Stimulated activated CD4-positive, alpha-beta T cell treated with anti-CD3 and anti-CD28 coated beads, Interleukin-2, amount 100 ng/mL, for 48 hours (primary cell): ENCODE measurements at regions not wholly inside any gene's neighbourhood (a gene's known extent, or its start where the extent isn't known, plus 50 kb on each side); places are given as distances from the start of the nearest gene placed in this dataset.
"Not testable (repeated sequence)": the region's sequence is repeated elsewhere in the genome, so short reads cannot be mapped to it uniquely, and the experiment has no call there.

Experiments
- DNase-seq, 2 donors: peaks; one replicate each; pipeline ENCODE4 v3.0.0-alpha.2; 2020

DNA sequence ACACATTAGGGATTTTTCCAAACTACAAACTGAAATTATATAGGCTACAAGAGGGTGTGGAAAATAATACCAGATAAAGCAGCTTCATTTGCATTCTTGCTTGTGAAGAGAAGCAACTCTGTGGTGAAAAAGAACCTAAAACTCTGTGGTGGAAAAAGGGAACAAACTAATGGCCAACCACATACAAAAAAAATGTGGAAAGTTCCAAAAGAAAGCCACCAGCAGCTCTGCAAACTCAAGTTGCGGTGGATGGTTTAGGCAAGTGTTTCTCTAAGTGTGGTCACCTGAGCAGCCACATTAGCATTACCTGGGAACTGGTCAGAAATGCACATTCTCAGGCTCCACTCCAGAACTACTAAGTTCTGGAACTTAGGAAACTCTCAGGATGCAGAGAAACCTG is 586.4 kb downstream of the ACTL7B start:
- DNase-seq, result no peak

DNA sequence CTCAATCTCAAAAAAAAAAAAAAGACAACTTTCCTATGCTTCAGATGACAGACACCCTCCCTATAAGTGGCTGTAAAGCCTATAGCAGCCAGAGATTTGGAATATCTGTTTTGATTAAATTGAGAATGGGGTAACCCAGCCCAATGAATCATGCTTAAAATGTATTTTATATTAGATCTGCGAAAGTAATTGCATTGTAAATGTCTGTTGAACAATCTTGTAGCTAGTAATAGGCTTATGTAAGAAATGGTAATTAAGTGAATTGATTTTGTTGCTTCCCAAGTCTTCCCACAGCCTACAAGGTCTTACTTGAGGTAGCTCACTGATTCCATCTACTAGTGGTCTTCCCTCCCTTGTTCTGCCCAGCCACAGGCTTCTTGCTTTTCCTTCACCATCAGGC is 590.7 kb downstream of the ACTL7B start:
- no peak for DNase-seq

DNA sequence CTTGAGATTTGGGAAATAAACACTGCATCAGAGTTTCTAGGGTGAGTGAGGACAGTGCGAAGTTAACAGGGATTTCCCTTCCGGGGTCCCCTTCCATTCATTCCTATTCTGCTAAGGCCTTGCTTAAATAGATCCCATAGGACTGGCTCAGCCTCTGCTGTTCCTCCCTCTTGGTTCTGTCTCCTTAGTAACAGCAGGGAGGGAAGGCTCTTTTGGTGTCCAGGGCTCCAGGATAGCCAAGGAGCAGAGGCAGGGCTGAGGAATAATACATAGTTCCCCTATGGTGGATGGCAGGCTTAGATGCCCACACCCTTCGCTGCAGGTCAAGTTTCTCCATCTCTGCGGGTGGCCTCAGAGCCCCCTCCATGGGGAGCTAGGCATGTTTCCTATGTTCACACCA is 591.7 kb downstream of the ACTL7B start:
- no peak for DNase-seq

DNA sequence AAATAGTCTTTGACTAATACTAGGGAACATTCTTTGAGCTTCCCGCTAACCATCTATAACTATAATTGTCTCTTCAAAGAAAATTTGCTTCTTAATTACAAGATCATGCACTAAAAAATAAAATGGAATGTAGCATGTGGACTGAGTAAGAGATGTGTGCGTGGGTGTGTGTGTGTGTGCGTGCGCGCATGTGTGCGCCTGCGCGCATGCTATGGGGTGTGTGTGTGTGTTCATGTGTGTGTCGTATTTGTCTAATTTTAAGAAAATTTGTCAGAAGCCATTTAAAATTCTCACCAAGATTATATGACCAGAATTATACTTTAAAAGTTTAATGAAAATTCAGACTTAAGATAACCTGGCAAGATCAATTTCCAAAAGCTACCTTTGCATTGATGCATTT is 593.0 kb downstream of the ACTL7B start:
- DNase-seq, result no peak

DNA sequence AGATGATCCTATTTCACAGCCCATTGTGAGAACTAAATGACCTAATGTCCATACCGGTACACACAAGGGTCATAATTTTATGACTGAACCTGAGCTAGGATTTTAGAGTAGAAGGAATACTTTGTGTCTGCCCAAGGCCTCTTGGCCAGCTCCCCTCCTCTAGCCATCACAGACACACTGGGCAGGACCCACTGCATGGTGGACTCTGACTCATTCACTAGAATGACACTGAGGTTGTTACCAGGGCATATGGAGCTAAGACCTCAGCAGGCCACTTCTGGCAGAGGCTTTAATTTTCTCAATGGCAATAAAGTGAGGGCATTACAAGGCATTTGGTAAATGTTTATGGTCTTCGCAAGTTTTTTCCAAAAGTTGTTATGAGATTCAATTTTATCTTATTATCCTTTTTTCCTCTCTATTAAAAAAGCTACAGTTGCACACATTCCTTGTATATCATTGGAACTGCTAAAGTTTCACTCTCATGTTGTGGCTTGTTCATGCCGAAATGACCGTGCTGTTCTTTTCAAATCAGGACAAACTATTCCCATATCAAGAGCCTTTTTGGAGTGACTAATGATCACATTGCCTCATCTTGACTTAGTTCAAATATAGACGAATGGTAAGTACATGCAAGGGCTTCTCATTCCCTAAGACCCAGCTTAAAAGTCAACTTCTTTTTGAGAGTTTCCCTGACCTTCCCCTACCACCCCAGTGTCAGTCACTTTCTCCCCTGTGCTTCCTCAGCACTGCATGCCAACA is 595.7 kb downstream of the ACTL7B start:
- DNase-seq, result no peak

DNA sequence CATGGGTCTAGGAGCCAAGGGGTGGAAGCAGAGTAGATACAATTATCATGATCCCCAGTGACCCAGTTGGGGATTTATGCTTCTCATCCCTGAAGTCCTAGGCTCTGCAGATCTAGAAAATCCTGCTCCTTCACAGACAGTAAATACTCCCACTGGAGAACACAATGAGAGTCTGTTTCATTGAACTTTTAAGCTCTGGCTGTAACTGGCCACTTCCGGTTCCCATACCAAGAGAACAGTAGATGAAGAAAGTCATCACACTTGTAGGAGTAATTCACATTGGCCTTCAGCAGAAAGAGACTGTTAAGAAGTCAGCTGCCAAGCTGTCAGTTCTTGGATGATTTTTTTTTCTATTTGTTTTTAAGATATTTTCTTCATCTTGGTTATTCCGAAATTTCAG is 597.1 kb downstream of the ACTL7B start:
- DNase-seq, result no peak

DNA sequence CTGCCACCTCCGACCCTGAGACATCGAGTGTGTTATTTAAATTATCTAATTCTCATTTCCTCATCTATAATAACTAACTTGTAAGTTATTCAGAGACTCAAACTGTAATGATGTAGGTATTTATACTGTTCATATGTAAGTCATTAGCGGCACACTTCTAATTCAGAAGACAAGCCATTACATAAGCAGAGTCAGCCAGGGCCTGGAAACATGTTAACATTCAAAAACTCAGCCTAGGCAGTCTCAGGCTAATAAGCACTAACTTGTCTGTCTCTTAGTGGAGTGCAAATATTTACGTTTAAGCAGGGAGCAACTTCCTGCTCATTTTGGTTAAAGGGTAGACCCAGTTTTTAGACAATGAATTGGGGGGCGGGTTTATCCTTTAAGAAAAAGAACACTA is 598.4 kb downstream of the ACTL7B start:
- no peak for DNase-seq

DNA sequence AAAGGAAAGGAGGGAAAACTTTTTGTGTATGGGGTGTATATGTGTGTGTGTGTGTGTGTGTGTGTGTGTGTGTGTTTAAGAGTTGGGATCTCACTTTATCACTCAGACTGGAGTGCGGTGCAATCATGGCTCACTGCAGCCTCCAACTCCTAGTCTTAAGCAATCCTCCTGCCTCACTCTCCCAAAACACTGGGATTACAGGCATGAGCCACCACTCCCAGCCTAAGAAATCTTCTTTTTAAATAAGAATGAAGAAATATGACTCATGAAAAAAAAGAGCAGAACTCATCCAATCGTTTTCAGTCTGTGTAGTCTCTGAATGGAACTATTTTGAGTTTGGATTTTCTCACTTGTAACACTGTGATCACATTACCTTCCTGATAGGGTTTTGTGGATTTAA is 601.5 kb downstream of the ACTL7B start:
- no peak for DNase-seq

DNA sequence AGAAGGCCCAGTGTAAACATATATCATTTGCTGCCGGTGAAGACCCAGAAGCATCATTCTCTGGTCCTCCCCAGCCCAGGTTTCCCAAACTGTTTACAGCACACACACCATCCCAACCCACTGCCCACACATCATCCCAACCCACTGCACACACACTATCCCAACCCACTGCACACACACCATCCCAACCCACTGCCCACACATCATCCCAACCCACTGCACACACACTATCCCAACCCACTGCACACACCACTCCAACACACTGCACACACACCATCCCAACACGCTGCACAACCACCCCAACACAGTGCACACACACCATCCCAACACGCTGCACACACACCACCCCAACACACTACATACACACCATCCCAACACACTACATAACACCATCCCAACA is 608.4 kb downstream of the ACTL7B start:
- not testable (repeated sequence) for DNase-seq

DNA sequence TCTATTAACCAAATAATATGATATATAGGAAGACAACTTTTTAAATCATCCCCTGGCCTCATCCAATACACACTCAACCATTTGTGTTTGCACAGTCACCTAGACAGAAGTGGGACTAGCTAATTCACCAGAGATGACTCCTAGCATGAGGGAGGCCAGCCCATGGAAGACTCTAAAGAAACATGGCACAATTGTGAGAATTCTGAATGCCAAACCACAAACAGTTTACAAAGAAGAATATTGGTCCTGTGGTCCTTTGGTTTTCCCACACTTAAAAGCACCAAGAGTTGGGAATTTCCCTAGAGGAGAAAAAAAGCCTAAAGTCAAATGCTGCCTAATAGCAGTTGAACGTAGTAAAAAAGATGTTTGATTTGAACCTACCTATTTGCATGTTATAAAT is 609.9 kb downstream of the ACTL7B start:
- DNase-seq, result no peak

DNA sequence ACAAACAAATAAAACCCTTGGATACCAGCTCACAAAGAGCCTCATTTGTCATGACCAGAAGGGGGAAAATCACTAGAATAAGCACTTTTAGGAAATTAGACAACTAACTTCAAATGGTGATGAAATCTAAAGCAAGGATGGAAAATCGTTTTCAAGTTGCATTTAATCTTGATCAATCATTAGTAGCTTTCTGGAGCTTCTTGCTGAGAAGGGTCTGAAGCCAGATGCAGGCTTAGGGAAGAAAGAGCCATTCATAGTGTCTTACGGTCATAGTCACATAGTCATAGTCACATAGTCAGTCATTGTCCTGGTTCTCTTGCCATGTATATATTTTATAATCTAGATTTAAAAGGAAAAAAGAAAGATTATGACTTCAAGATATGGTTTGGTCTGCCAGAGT is 610.5 kb downstream of the ACTL7B start:
- DNase-seq, result no peak

DNA sequence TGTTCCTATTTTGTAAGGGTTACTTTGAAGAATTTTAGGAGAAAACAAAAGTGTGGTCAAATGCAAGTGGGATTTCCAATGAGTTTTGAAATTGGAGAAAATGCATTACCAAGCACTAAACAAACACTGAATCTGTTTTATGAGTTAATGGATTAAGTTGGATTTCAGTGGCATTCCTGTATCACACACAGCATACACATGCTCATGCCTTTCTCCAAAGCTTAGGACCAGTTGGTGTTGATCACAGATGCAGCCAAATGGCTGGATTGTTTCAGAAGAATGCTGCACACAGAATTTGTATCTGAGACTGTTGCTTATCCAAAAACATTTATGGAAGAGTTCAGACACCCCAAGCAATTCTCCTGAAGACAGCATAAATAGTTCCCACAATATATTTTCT is 611.1 kb downstream of the ACTL7B start:
- no peak for DNase-seq

DNA sequence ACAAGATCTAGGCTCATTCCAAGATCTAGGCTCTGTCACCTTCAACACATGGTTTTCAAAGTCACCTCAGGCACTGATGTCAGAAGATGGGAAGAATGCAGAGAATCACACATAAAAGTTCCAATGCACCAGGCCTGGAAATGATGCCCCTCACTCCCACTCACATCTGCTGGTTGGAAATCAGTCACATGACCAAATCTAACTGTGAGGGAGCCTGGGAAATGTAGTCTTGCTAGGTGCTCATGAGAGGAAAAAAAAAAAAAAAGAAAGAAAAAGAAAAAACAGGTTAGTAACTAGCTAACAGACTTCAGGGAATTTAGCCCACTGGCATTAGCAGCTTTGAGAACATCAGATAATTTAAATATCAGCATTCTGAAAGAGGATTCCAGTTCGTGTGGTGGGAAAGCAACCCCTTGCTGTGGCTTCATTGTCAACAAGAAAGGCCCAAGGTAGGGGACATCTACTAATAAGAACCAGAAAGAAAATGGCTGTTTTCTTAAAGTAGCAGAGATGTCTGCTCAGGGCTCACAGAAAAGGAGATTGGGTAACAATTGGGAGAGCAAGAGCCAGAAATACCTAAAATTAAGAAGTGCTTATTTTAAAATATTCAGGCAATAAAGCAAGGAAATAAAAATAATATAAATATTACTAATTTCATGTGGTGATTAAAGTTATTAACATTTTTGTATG is 614.3 kb downstream of the ACTL7B start:
- DNase-seq, result no peak

DNA sequence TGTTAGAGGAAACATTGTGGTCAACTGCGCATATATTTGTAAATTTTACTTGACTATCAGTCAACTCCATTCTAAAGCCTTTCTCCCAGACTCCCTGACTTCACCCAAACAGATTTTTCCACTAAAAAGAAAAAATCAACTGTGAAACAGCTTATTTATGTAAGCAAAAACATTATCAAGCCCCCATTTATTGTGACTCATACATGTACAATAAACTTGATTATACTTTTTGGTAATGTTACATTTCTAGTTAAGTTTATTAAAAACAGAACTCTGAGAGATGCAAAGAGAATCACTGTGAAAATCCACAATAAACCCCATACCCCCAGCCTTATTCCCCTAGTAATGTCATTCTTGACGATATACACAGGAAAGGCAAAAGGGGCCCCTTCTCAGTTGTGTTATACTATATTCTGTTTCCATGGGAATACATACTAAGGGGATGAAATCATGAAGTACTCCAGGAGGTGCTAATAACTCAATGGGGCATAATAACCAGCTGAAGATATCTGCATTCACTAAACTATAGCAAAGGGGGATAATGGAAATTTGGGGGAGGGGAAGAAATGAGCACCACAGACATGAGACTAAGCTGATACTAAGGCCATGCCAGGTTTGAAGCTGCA is 616.0 kb downstream of the ACTL7B start:
- DNase-seq, result no peak

DNA sequence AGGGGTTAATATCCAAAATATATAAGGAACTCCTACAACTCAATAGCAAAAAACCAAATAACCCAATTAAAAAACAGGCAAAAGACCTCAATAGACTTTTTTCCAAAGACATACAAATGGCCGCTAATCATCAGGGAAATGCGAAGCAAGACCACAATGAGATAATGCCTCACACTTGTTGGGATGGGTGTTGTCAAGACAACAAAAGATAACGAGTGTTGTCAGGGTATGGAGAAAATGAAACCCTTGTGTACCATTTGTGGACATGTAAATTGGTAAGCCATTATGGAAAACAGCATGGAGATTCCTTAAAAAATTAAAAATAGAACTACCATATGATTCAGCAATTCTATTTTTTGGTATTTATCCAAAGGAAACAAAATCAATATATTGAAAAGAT is 620.2 kb downstream of the ACTL7B start:
- DNase-seq, result no peak

DNA sequence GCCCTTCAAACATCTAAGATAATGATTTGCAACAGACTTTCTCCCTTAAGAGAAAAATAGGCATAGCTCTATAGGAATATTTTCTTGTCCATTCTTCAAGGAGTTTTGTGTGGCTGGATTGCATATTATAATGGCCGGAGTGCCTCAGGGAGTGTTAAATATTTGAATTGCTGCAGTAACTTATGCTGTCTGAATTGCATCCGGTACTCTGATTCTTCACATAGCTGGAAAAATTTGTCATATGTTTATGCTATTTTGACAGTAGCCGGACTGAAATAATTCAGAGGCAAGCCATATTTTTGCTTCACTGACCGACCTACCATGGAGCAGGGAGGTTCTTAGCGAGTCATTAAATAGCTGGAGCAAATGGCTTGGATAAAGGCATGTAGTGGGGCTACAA is 621.0 kb downstream of the ACTL7B start:
- DNase-seq, result no peak

DNA sequence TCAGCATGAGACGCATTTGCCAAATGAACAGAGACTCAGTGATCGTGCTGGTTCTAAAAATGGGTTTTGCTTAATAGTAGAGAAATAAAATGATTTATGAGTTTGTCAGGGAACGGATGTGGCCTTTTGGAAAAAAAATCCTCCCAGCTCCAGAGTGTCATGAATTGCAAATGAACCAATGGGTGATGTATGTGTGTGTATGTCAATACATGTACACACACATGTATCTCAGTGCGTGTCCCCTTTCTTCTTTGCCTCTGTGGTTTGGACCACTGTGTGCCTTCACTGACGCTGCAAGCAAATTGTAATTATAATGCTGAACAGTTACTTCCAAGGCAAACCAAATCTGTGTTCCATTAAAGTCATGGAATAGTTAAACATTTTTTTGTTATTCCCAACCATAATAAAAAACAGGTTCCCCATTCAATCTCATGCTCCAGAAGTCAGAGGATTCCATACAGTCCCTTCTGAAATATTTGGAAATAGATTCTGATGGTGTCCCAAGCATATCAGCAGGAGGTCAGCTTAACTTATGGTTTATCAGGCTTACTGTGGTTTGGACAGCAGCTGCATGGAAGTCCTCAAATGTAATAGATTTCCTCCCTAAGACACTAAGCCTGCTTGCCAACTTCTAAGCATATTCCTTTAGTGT is 630.5 kb downstream of the ACTL7B start:
- DNase-seq, result no peak

DNA sequence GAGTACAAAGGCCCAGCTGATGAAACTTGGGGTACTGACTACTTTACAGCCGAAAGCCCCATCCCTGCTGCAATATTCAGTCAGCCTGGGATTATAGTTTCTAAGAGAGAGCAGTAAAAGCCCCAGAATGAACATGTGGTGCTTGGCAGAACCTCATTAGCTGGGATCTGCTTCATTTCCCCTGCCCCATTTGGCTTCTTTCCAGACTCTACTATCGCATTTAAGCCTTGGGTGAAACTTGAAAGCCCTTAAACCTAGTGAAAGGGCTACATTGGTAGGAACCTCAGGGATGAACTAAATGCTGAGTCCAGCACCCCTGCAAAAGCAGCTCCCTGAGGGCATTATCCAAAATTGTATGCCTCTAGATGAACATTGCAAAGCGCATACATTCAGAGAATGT is 631.1 kb downstream of the ACTL7B start:
- DNase-seq, result no peak

DNA sequence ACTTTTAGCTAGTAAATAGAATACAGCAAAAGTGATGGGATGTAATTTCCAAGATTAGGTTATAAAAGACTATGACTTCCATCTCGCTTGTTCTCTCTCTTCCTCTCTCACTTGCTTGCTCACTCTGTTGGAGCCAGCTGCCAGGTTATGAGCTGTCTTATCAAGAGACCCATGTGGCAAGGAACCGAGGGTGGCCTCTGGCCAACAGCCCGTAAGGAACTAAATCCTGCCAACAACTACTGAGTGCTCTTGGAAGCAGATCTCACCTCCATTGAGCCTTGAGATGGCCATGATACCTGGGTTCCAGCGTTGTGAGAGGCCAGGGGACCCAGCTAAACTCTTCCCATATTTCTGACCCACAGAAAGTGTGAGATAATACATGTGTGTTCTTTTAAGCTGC is 636.1 kb downstream of the ACTL7B start:
- DNase-seq, result no peak

DNA sequence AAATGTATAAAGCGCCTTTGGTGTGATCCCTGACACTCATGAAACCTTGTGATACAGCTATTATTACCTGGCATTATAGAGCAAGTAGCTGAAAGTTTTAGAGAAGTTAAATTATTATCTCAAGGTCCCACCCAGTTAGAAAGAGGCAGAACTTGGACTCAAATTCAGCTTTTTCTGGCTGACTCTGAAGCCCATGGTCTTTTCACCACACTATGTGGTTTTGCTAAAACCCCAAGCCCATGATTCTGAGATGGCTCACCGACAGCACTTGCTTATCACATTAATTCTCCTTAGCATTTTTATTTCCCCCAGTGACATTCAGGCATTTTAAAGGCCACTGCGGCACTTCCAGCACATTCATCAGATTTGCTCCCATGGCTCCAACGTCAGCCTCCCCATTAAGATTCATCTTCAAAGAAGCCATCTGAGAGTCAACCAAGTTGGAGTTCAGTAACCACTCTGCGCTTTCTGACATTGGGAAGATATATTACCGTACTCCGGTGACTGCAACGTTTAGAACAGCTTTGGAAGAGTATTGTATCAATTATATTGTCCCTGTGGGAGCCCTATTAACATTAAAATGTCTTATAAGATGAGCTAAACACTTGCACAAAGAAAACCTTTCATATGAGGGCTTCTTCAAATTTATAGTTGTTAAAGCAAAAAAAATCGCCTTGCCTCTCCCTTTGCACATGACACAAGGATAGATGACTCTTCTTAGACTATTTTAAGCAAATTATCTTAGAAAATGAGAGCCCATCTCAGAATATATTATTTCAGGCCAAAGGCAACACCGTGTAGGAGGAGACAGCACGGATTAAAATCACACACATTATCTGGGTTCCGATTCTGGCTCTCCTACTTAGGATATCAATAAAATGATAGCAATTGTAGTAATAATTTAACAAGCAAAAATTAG is 638.1 kb downstream of the ACTL7B start:
- DNase-seq, result no peak

DNA sequence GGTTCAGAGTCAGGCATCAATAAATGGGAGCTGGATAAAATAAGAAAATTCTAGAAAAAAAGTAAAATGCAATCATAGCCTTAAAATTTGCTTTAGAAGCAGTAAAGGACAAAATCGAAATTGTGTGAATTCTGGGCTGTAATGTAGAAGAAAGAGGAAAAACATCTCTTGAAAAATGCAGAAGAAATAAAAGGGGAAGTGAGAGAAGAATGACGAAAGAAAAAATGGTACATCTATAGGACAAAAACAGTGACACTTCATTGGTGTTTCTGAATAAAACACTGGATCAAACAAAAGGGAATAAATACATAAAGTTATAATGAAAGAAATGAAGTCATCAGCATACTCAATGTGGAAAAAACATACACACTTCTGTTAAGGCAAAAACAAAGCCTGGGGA is 642.3 kb downstream of the ACTL7B start:
- DNase-seq, result no peak

DNA sequence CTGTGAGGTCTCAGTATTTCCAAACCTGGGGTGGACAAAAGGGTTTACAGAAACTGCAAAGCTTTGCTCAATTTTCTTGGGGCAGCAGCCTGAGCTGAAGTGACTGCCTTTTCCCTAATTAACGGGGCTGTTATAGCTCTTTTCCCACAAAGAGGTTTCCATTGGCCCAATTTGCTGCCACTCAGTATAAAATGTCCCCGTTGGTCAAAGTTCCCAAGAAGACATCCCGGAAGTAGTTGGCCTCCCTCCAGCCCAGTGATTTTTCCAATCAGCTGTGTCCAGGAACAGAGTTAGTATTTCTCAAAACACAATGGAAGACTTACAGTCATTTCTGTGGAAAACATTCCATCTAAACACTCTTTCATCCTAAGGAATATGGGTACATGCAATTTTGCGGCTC is 643.6 kb downstream of the ACTL7B start:
- DNase-seq, result no peak
